NCI-H82 (cell line): ENCODE measurements at regions not wholly inside any gene's neighbourhood (a gene's known extent, or its start where the extent isn't known, plus 50 kb on each side); places are given as distances from the start of the nearest gene placed in this dataset.

Experiments used
- DNase-seq: peaks from one replicate; lab custom pipeline; 2025; lab: John Stamatoyannopoulos, UW

- no peak for DNase-seq
Observed at GRCh38 chr9:73558471-73558870, 406.8 kb downstream of the ANXA1 start.

- DNase-seq, result no peak
Observed at GRCh38 chr9:73565026-73565425, 413.4 kb downstream of the ANXA1 start.

- DNase-seq, result peak; percentile 58
Observed at GRCh38 chr9:73565833-73566465, 414.3 kb downstream of the ANXA1 start.

GRCh38 chr9:73566627-73567026, 415.0 kb downstream of the ANXA1 start:
- no peak for DNase-seq

GRCh38 chr9:73573235-73573634, 421.6 kb downstream of the ANXA1 start:
- DNase-seq, result peak; percentile 81

- DNase-seq, result no peak
Observed at GRCh38 chr9:73575101-73576060, 423.7 kb downstream of the ANXA1 start.

- DNase-seq, result peak; percentile 81
Observed at GRCh38 chr9:73577848-73578247, 426.2 kb downstream of the ANXA1 start.

GRCh38 chr9:73579823-73580222, 428.2 kb downstream of the ANXA1 start:
- no peak for DNase-seq

GRCh38 chr9:73583576-73583975, 431.9 kb downstream of the ANXA1 start:
- DNase-seq, result no peak

- DNase-seq, result peak; percentile 10
Observed at GRCh38 chr9:73595036-73595545, 443.4 kb downstream of the ANXA1 start.

- DNase-seq, result no peak
Observed at GRCh38 chr9:73596321-73596720, 444.7 kb downstream of the ANXA1 start.

- DNase-seq, result no peak
Observed at GRCh38 chr9:73597039-73597438, 445.4 kb downstream of the ANXA1 start.

GRCh38 chr9:73597771-73598170, 446.1 kb downstream of the ANXA1 start:
- DNase-seq, result no peak

- DNase-seq, result no peak
Observed at GRCh38 chr9:73609381-73609780, 457.7 kb downstream of the ANXA1 start.

- DNase-seq, result no peak
Observed at GRCh38 chr9:73611032-73611431, 459.4 kb downstream of the ANXA1 start.

- no peak for DNase-seq
Observed at GRCh38 chr9:73613092-73613701, 461.5 kb downstream of the ANXA1 start.

- DNase-seq, result no peak
Observed at GRCh38 chr9:73615557-73615956, 463.9 kb downstream of the ANXA1 start.

- DNase-seq, result no peak
Observed at GRCh38 chr9:73617586-73617985, 465.9 kb downstream of the ANXA1 start.

GRCh38 chr9:73640971-73641370, 489.3 kb downstream of the ANXA1 start:
- no peak for DNase-seq

GRCh38 chr9:73643379-73644013, 491.8 kb downstream of the ANXA1 start:
- no peak for DNase-seq

- no peak for DNase-seq
Observed at GRCh38 chr9:73647560-73647959, 495.9 kb downstream of the ANXA1 start.

GRCh38 chr9:73649552-73649951, 497.9 kb downstream of the ANXA1 start:
- DNase-seq, result no peak
